DOHH2 (cell line): ENCODE measurements at regions not wholly inside any gene's neighbourhood (a gene's known extent, or its start where the extent isn't known, plus 50 kb on each side); places are given as distances from the start of the nearest gene placed in this dataset.

Experiments
- CTCF ChIP-seq: fragments of 200-600 bp; sonication (generic); IDR thresholded peaks from one replicate; pipeline ENCODE4 v1.5.1; 2014; ENCODE audit warnings: antibody characterized with exemption, mild to moderate bottlenecking, low read depth, low read length; ENCODE audit not compliant: poor library complexity, severe bottlenecking
- EZH2phosphoT487 ChIP-seq: fragments of 200-600 bp; sonication (generic); IDR thresholded peaks from 2 replicates; pipeline ENCODE4 v1.6.1; 2017; ENCODE audit warnings: borderline replicate concordance, mild to moderate bottlenecking, antibody characterized with exemption, low read length, moderate library complexity, mixed read lengths

GRCh38 chr6:125682939-125683338 is 66.5 kb upstream of the HEY2 start:
- TF ChIP-seq CTCF = no peak
- no peak for TF ChIP-seq EZH2phosphoT487
